ENCODE measurements at regions not wholly inside any gene's neighbourhood (a gene's known extent, or its start where the extent isn't known, plus 50 kb on each side); places are given as distances from the start of the nearest gene placed in this dataset.

DNA sequence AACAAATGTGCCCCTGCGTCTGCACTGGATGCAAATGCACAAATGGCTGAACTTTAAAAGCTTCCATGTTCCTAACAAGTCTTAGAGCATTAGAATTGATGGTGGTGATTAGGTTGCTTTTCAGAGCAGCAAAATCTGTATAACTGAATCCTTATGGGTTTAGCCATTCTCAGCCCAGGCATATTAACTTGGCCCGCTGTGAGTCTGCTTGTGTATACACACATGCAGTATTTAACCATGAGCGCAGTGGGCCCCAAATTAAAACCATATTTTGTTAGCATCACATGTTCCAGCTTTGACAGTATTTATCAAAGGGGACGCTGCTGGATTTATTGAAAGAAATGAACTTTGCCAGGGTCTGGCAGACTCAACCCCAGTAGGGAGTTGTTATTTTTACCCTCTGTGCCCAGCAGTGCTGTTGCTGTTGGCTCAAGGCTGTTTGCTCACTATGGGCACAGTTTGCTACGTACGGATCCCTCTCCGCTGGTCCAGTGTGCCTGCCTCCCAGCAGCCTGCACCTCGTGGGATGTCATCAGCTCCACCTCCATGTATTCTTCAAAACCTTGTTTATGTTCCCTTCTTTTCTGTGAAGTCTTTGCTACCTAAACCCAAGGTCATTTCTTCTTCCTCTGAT is 144.7 kb downstream of the QRSL1 start:
- TF ChIP-seq, protein P1, sequence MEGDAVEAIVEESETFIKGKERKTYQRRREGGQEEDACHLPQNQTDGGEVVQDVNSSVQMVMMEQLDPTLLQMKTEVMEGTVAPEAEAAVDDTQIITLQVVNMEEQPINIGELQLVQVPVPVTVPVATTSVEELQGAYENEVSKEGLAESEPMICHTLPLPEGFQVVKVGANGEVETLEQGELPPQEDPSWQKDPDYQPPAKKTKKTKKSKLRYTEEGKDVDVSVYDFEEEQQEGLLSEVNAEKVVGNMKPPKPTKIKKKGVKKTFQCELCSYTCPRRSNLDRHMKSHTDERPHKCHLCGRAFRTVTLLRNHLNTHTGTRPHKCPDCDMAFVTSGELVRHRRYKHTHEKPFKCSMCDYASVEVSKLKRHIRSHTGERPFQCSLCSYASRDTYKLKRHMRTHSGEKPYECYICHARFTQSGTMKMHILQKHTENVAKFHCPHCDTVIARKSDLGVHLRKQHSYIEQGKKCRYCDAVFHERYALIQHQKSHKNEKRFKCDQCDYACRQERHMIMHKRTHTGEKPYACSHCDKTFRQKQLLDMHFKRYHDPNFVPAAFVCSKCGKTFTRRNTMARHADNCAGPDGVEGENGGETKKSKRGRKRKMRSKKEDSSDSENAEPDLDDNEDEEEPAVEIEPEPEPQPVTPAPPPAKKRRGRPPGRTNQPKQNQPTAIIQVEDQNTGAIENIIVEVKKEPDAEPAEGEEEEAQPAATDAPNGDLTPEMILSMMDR (IDR thresholded peaks at IDR 0.05), result no peak
- no peak for TF ChIP-seq POLR2AphosphoS5 (IDR thresholded peaks at IDR 0.05)
